IPS-18a (cell line): ENCODE measurements at regions not wholly inside any gene's neighbourhood (a gene's known extent, or its start where the extent isn't known, plus 50 kb on each side); places are given as distances from the start of the nearest gene placed in this dataset.

Experiments used
- H3K27ac ChIP-seq: one replicate; pipeline ENCODE4 v1.5.1; 2013; ENCODE audit warnings: low read length
- H3K27me3 ChIP-seq: one replicate; pipeline ENCODE4 v1.6.1; 2013; ENCODE audit warnings: mild to moderate bottlenecking, low read length; ENCODE audit not compliant: control insufficient read depth, insufficient read depth
- H3K36me3 ChIP-seq: one replicate; pipeline ENCODE4 v1.6.1; 2013; ENCODE audit warnings: low read depth, low read length; ENCODE audit not compliant: control insufficient read depth
- H3K4me1 ChIP-seq: one replicate; pipeline ENCODE4 v1.6.1; 2013; ENCODE audit warnings: low read depth, low read length; ENCODE audit not compliant: control insufficient read depth
- H3K4me3 ChIP-seq: one replicate; pipeline ENCODE4 v1.5.1; 2013; ENCODE audit warnings: low read length
- H3K9ac ChIP-seq: one replicate; pipeline ENCODE4 v1.6.1; 2013; ENCODE audit warnings: mild to moderate bottlenecking, low read length, moderate library complexity
- H3K9me3 ChIP-seq: one replicate; pipeline ENCODE4 v1.6.1; 2013; ENCODE audit warnings: low read depth, low read length; ENCODE audit not compliant: control insufficient read depth

DNA sequence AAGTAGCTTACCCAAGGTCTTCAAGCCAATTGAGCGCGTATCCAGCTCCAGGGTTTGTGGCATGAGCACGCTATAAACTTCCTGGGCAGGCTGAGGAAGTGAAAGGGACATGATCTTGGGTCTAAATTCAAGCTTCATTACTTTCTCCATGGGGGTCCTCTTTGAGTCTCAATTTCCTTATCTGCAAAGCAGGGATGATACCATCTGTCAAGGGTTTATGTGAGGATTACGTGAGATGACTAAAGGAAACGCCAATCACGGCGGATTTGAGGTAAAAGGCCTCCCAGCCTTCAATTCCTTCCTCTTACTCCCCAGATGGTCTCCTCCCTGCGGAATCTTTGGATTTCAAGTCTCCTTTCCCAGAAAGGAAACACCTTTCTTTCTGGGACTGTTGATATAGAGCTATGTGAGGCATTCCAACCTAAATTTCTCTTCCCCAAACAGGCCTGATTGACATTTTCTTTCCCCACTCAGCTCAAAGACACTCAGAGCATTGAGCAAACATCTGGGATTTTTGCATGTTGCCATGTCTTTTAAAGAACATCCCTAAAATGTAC, 474.4 kb downstream of the INSC start:
- Histone ChIP-seq H3K27me3 (no peaks in the 10 kb centered on the region), H3K4me3 (no peak overlapping the region), H3K4me1 (no peaks in the 10 kb centered on the region), H3K27ac (no peak overlapping the region), H3K9me3 (no peaks in the 10 kb centered on the region), H3K36me3 (no peaks in the 10 kb centered on the region), H3K9ac (no peak overlapping the region)

DNA sequence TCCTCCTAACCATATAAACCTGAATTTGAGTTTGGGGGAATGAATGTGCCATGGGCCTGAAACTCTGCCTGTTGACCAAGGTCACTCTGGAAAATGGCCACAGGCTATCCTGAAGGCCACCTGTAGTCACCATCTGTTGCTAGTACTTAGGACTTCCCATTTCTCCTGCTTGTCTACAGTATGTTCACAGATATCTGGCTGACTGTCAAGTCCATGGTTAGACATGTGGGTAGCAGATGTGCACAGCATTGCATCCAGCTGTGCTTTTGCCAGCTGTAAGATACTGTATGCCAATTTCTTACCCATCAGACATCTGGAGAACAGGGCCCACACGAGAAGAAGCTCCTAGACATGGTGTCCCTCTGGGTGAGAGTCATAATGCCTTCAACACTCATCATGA, 475.4 kb downstream of the INSC start:
- Histone ChIP-seq H3K27me3 (no peaks in the 10 kb centered on the region), H3K9me3 (no peaks in the 10 kb centered on the region), H3K9ac (no peak overlapping the region), H3K4me1 (no peaks in the 10 kb centered on the region), H3K27ac (no peak overlapping the region), H3K36me3 (no peaks in the 10 kb centered on the region), H3K4me3 (no peak overlapping the region)

DNA sequence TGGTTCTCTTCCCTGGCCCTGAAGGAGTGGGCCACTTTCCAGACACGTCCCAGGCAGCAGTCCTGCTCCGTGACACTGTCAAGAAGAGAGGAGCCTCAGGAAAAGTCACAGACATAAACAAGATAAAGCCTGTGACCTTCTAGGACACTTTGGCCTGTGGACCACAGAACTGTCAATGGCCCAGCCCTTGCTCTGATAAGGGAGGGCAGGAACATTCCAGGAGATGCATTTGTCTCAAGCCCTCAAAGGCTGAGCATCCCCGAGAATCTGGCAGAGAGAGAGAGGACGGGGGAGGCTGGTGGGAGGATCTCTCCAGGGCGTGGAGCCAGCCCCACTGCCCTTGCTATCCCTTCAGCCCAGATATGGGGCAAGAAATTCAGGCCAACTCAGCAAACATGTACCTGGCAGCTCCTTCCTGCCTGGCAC, 476.4 kb downstream of the INSC start:
- Histone ChIP-seq H3K9ac (no peak overlapping the region), H3K27me3 (no peaks in the 10 kb centered on the region), H3K9me3 (no peaks in the 10 kb centered on the region), H3K36me3 (no peaks in the 10 kb centered on the region), H3K4me1 (no peaks in the 10 kb centered on the region), H3K4me3 (no peak overlapping the region), H3K27ac (no peak overlapping the region)

DNA sequence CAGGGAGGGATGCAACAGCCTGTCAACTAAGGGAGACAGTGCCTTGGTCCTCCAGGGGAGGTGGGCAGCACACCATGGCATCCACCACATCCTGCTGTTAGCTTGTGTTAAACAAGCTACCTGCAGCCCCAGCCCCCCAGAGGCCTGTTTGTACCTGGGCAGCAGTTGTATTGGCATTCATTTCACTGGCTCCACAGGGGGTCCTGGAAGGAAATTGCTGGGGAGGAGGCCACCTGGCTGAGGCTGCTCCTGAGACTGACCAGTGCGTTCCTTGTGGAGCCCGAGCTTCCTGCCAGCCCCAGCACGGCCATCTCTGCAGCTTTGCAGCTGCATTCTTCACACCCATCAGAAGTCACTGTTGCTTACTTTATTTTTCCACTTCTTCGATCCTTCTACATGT, 479.9 kb downstream of the INSC start:
- Histone ChIP-seq H3K9me3 (no peaks in the 10 kb centered on the region), H3K4me1 (no peaks in the 10 kb centered on the region), H3K36me3 (no peaks in the 10 kb centered on the region), H3K4me3 (no peak overlapping the region), H3K27me3 (no peaks in the 10 kb centered on the region), H3K9ac (no peak overlapping the region), H3K27ac (no peak overlapping the region)

DNA sequence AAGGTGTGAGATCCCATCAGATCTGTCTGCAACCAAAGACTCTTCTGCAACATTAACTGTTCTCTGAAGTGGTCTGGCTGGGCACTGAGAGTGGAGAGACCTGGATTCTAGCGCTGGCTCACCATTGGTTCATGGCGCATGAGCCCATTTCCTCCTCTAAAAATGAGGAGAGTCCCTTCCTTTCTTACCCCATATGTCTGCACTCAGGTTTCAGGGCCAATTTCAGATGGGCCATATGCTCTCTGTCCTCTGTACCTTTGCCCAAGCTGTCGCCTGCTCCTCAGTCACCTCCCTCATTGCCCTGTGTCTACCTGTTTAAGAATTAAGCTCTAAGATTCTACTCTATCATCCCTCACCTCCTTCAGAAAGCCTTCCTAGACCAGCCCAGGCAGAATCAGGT, 484.7 kb downstream of the INSC start:
- Histone ChIP-seq H3K9me3 (no peaks in the 10 kb centered on the region), H3K4me1 (no peaks in the 10 kb centered on the region), H3K27ac (no peak overlapping the region), H3K4me3 (no peak overlapping the region), H3K27me3 (no peaks in the 10 kb centered on the region), H3K9ac (no peak overlapping the region), H3K36me3 (no peaks in the 10 kb centered on the region)

DNA sequence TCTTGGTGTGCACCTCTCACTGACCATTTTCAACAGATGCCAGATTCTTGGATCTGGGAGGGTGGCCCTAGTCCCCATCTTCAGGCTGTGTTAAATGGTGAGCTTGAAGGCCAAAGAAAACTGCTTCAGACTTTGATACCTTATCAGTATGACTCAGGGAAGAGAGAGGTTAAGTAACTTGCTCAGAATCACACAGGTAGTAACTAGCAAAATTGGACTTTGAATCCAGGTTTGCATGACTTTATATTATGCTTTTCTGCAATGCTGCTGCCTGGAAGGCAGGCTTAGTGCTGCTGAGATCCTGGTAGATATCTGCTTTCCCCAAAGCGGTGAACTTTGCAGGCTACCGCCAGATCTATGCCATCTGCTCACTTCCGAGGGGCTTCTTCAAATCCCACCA, 487.3 kb downstream of the INSC start:
- Histone ChIP-seq H3K9me3 (no peaks in the 10 kb centered on the region), H3K4me1 (peaks cover 6% of the 10 kb centered on the region), H3K27me3 (no peaks in the 10 kb centered on the region), H3K4me3 (no peak overlapping the region), H3K36me3 (no peaks in the 10 kb centered on the region), H3K27ac (no peak overlapping the region), H3K9ac (no peak overlapping the region)

DNA sequence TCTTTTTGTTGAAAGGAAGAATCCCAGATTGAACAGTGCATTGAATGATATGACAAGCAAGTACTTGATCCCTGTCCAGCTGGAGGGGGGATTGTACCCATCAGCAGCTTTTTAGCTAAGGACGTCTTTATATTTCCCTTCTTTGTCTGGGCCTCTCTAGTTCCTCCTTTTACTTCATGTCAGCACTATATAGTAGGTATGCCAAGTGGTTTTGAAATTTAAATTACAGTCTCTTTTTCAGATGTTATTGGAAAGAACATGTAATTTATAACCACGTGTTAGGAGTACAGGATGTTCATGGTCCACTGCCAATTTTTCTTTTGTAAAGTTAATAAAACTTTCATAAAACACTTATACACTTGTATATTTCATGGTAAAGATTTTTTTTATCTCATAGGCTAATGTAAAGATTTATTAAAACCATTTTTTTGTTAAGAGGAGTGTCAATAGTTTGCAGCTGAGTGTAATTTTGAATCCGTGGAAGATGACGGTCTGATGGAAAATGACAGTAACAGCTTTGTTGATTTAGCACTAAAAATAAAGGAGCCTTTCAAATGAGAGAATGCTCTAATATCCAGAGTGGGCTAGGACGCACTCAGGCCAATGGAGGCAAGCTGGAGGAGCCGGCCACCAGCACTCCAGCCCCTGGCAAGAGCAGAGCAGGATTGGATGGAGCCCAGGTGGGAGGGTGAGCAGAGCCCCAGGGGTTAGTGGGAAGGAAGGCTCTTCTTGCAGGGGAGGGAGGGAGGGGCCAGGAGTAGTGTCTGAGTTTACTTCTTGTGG, 488.3 kb downstream of the INSC start:
- Histone ChIP-seq H3K36me3 (no peaks in the 10 kb centered on the region), H3K9me3 (no peaks in the 10 kb centered on the region), H3K9ac (no peak overlapping the region), H3K27ac (no peak overlapping the region), H3K27me3 (no peaks in the 10 kb centered on the region), H3K4me1 (peaks cover 9% of the 10 kb centered on the region), H3K4me3 (no peak overlapping the region)

DNA sequence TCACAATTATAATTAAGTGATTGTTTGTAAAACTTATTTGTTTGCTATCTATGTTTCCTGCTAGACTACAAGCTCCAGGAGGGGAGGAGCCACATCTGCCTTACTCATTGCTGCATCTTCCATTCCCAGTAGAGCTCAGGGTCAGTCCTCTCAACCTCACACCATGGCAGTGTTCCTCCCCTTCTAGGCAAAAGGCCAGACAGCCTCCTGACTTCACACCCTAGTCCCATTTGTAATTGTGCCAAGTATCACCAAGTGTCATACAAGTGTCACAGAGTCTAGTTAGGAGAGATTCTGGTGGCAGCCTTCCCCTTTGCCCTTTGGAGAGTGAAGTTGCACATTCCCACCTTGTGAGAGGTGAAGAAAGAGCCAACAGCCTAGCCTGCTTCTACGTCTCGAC, 490.4 kb downstream of the INSC start:
- Histone ChIP-seq H3K27ac (no peak overlapping the region), H3K4me1 (peaks cover 14% of the 10 kb centered on the region), H3K27me3 (no peaks in the 10 kb centered on the region)

DNA sequence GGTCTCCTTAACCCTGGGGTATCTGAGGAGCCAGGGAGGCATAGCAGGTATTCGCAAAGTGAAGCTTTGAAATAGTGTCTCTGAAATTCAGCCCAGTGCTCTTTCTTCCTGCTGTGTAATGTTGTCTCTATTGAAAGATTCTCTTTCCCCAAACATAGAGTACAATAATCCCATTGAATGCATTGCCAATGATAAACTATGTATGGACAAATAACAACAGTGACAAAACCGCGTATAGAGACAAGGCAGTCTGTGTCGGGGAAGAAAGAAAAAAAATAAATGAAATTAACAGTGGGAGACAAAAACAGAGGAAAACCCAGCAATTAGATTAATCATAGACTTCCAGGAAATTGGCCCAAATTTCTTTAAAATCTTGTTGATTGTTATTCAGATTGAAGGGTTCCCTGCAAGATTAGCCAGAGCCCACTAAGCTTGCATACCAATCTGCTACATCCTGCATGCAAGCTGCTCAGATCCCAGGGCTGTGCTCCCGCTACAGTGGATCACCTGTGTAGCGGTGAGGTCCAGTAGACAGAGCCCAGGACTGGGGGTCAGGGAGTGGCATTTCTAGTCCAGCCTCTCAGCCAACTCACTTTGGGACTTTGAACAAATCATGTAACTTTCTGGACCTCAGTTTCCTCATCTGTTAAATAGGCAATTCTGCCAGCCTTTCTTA, 492.8 kb downstream of the INSC start:
- no peak overlapping the region for H3K4me3 ChIP-seq
- H3K4me1 ChIP-seq, result peaks cover 14% of the 10 kb centered on the region
- no peak overlapping the region for H3K9ac ChIP-seq
- H3K27ac ChIP-seq, result no peak overlapping the region
- H3K9me3 ChIP-seq, result no peaks in the 10 kb centered on the region
- H3K36me3 ChIP-seq, result no peaks in the 10 kb centered on the region
- H3K27me3 ChIP-seq, result no peaks in the 10 kb centered on the region

More for the DNA sequence above, 490.4 kb downstream of the INSC start:
- Histone ChIP-seq H3K4me3 (no peak overlapping the region), H3K9ac (no peak overlapping the region), H3K9me3 (no peaks in the 10 kb centered on the region), H3K36me3 (no peaks in the 10 kb centered on the region)

DNA sequence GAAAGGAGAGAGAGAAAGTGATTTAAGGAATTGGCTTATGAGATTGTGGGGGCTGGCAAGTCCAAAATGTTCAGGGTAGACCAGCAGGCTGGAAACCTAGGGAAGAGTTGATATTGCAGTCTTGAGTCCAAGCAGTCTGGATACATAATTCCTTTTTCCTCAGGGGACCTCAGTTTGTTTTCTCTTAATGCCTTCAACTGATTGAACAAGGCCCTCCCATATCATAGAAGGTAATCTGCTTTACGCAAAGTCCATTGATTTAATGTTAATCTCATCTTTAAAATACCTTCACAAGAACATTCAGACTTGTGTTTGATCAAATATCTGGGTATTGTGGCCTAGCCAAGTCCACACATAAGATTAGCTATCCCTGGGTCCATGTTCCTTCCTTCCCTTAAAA, 494.7 kb downstream of the INSC start:
- no peaks in the 10 kb centered on the region for H3K27me3 ChIP-seq
- H3K9me3 ChIP-seq, result no peaks in the 10 kb centered on the region
- H3K36me3 ChIP-seq, result no peaks in the 10 kb centered on the region

DNA sequence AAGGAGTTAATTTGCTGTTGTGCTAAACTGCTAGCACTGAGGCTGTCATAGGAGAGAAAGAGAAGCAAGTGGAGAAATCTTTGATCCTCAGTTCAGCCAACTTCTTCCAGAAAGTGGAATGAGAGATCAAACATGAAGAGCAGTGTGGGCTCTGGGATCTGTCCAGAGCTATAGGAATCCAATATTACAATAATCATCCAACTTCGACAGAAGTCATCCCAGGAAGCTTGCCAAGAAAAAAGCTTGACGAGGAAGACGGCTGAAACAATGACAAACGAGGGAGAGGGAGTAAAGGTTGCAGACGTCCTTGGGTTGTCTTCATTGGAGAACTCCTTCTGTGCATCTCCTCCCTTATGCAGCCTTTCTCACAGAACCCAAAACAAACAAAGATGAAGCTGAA, 496.2 kb downstream of the INSC start:
- H3K27ac ChIP-seq, result no peak overlapping the region
- H3K27me3 ChIP-seq, result no peaks in the 10 kb centered on the region
- no peaks in the 10 kb centered on the region for H3K9me3 ChIP-seq
- H3K4me1 ChIP-seq, result peaks cover 14% of the 10 kb centered on the region
- H3K9ac ChIP-seq, result no peak overlapping the region
- H3K36me3 ChIP-seq, result no peaks in the 10 kb centered on the region
- no peak overlapping the region for H3K4me3 ChIP-seq

More for the DNA sequence above, 494.7 kb downstream of the INSC start:
- no peak overlapping the region for H3K27ac ChIP-seq
- H3K4me3 ChIP-seq, result no peak overlapping the region
- H3K9ac ChIP-seq, result no peak overlapping the region
- H3K4me1 ChIP-seq, result peaks cover 14% of the 10 kb centered on the region

DNA sequence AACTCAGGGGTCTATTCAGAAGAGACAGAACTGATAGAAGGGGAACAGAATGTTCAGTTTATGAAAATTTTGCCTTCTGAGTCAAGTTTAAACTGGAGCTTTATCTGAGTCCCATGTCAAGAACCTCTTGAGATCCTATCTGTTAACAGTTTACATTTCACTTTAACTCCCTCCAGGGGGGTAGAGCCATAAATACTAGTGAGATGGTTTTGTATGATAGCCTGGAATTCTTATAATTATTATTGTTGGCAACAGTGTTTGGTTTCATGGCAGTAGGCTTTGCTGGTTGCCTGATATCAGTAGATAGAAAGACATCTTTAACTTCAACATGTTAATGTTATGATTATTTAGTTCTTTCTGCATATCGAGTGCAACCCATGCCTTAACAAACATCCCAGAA, 498.5 kb downstream of the INSC start:
- no peak overlapping the region for H3K4me3 ChIP-seq
- H3K4me1 ChIP-seq, result peaks cover 2% of the 10 kb centered on the region
- H3K36me3 ChIP-seq, result no peaks in the 10 kb centered on the region
- no peaks in the 10 kb centered on the region for H3K9me3 ChIP-seq
- H3K9ac ChIP-seq, result no peak overlapping the region
- H3K27ac ChIP-seq, result no peak overlapping the region
- H3K27me3 ChIP-seq, result no peaks in the 10 kb centered on the region
